ENCODE measurements at regions not wholly inside any gene's neighbourhood (a gene's known extent, or its start where the extent isn't known, plus 50 kb on each side); places are given as distances from the start of the nearest gene placed in this dataset.
"Not testable (repeated sequence)": the region's sequence is repeated elsewhere in the genome, so short reads cannot be mapped to it uniquely, and the experiment has no call there.

DNA sequence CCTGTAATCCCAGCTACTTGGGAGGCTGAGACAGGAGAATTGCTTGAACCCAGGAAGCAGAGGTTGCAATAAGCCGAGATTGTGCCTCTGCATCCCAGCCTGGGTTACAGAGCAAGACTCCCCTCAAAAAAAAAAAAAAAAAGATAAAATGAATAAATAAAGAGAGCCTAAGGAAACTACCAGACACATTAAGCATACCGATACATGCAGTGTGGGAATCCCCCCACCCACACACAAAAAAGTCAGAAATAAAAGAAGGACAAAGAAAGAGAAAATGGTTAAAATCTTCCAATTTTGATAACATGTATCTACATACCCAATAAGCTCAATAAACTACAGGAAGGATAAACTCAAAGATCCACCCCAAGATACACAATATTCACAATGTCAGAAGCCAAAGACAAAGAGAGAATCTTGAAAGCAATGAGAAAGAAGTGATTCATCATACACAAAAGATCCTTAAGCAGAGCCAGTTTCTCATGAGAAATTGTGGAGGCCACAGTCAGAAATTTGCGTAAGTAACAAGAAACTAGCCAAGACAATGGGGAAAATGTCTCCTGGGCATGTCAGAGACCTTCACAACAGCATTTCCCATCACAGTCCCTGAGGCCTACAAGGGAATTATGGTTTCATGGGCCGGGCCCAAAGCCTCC, 1197.0 kb downstream of the AMY1C start:
- no peak for DNase-seq (ENCODE audit: low read depth, low spot score)

DNA sequence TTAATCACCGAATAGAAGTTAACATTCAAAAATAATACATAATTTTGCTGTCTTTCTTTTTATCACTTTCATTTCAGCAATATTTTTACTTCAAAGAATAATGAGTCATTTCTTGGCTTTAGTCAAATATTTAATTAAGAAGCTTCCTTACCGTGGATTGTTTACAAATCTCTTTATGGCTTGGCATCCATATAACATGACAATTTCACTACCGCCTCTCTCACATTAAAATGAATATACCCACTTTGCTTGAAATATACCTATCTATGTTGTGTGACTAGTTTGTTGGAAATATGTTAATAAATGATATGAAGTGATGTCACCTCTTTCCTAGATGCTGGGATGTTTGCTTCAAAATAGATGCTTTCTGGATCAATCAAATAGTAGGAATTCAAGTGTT, 1203.9 kb downstream of the AMY1C start:
- no peak for DNase-seq (ENCODE audit: low read depth, low spot score)

DNA sequence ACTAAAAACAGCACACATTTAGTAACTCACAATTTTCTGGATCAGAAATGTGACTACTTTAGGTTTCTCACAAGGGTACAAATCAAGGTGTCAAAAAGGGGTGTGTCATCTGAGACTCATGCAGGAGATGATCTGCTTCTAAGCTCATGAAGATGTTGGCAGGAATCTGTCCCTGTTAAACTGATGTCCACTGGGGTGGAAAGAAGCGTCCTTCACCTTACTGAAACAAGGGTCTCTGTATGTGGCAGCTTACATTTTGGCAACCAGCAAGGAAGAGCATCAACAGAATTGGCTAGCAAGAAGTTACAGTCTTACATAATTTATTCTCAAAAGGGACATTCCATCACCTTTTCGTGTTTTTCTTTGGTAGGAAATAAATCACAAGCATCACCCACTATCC, 1223.8 kb downstream of the AMY1C start:
- no peak for DNase-seq (ENCODE audit: low read depth, low spot score)

DNA sequence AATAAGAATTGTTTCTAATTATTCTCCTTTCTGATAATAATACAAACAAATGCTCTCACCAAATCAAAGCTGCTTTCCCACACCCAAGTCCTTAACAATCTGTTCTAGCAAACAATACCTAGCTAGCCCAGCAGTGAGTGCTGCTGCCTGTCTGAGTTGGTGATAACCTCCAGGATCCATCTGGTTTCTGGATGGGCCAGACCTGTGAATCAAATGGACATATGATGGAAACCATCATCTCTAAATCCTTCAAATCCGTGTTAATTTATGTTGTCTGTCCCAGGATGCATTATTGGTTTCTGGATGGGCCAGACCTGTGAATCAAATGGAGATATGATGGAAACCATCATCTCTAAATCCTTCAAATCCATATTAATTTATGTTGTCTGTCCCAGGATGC, 1230.0 kb downstream of the AMY1C start:
- no peak for DNase-seq (ENCODE audit: low read depth, low spot score)

DNA sequence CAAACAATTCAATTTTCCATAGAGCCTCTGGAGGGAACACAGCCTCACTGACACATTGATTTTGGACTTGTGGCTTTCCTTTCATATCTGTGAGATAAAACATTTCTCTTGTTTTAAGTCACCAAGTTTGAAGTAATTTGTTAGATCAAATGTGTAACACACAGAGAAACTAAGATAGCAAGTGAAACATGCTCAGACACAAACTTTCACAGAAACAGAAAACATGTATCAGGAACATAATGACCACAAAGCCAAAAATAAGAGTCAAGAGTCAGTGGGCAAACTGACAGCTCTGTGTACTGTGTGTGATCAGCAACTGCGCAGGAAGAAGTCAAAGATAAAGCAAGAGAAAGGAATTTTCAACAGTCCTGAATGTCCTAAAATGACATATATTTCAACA, 1237.5 kb downstream of the AMY1C start:
- DNase-seq (ENCODE audit: low read depth, low spot score) = no peak

DNA sequence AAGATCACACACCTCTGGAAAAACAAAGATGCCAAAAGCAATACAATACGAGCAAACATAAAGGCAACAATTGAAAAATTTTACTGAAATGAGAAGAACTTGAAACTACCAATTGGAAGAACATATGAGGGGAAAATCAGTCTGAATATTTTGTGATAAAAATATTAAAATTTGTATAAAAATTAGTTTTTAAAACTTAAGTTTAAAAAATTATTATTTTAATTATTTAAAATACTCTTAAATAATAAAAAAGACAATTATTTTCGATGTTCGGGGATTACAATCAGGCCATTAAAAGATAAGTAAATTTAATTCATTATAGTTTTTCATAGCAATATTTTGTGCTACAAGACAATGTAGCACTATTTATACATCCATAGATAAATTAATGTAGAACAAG, 1239.3 kb downstream of the AMY1C start:
- DNase-seq (ENCODE audit: low read depth, low spot score) = no peak

DNA sequence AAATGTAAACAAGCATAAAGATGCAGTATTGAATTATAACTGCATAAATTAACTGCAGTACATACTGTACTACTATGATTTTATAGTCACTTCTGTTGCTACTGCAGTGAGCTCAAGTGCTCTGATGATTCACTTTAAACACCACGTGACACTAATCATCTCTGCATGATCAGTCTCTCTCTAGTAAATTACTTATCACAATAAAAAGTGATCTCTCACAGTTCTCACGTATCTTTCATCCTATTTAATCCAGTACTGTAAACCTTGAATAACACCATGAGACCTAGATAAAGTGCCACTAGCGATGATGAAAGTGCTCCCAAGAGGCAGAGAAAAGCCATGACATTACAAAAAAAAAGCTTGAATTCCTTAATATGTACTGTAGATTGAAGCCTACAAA, 1242.0 kb downstream of the AMY1C start:
- no peak for DNase-seq (ENCODE audit: low read depth, low spot score)

DNA sequence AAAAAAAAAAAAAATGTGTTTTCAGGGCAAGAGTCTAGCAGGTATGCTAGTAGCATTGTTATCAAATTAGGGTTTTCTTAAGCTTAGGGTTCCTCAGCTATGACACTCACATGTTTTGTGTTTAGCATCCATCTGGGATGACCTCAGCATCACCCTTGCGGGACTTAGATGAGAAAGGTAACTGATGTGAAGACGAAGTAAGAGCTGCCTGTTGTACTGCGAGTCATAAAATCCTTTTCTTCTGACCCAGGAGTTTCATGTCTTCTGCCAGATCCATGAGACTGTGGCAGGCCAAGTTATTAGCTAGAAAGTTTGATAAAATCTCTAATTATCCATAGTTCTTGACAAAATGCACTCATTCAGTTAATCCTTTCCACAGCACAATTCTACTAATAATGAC, 1251.1 kb downstream of the AMY1C start:
- DNase-seq (ENCODE audit: low read depth, low spot score) = no peak

DNA sequence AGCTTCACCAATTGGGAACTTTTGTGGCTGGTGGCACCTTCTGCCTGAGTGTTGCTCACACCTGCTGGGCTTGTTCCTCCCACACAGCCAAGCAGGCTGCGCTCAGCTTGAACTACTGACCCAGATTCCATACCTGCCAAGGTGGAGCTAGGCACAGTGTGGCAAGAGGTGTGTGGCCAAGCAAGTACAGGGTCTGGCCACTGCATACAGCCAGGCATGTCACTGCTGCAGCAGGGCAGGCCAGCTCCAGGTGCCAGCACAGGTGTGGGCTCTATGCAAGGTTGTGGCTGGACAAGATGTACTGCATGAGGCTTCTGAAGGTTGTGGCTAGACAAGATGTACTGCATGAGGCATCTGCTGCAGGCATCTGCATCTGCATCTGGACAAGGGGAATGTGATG, 1254.8 kb downstream of the AMY1C start:
- no peak for DNase-seq (ENCODE audit: low read depth, low spot score)

DNA sequence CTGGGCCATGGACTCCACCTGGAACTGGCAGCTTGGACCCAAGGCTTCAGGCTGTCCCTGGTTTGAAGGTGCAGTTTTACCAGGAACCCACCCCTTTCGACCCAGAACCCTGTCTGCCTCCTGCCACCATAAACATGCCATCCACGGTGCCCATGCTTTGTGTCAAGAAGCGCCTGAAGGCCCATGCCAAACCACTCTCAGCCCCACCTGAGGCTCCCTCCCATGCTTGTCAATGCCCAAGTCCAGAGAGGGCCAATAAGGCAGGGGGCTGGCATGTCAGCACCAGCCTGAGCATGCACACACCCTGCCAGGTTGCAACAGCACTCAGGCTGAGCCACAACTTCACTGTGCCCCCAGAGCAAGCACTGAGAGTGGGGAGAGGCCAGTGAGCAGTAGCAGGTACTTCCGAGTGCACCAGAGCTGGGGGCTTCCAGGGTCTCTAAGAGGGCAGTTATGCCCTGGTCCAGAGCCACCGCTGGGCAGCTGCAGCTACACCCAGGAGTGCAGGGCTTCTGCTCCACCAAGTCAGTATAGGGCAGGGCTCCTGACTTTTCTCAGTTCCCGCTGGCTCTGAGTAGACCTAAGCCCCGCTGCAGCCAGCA, 1256.0 kb downstream of the AMY1C start:
- DNase-seq (ENCODE audit: low read depth, low spot score) = no peak

DNA sequence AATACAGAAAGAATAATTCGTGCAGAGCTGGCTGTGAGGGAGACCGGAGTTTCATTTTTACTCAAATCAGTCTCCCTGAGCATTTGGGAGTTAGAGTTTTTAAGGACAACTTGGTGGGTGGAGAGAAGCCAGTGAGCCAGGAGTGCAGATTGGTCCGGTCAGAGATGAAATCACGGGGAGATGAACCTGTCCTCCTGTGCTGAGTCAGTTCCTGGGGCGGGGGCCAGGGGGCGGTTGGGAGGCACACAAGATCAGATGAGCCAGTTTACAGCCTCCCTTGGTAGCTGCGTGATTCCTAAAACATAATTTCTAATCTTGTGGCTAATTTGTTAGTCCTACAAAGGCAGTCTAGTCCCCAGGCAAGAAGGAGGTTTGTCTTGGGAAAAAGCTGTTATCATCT, 1267.9 kb downstream of the AMY1C start:
- DNase-seq (ENCODE audit: low read depth, low spot score) = no peak

DNA sequence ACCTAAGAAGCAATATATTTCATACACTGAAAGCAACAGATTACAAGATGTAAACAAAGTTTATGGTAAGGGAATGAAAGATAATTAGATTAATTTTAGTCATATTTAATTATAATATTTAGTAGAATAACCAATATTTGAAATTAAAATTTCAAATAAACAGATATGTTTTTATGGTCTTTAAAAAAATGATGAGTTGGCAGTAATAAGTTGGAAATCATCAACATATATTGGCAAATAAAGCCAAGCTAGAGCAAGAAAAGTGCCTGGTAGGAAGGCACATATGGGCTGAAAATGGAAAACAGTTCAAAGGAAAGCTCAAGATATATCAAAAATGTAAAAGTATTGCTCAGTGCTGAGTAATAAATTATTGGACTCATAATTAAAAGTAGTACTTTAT, 1274.0 kb downstream of the AMY1C start:
- no peak for DNase-seq (ENCODE audit: low read depth, low spot score)

DNA sequence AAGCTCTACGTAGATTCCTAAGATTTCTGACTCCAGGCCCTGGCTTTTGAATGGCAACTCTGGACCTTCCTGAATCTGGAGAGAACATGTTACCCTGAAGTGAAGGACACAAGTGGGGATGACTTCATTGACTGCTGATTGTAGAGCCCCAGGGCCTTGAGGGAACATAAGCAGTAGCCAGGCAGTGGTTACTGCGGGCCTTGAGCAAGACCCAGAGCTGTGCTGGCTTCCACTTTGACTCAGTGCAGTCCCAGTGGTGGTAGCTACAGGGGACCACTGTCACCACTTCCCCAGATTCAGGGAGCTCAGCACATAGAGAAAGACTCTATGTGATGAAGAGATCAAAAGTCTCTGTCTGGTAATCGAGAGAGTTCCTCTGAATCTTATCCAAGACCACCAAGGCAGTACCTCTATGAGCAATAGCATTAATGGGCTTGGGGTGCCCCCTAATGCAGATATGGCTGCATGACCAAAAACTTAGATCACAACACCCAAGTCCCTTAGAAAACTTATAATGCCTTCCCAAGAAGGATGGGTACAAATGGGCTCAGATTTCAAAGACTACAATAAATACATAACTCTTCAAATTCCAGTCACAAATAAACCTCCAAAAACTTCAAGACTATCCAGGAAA, 1278.3 kb downstream of the AMY1C start:
- no peak for DNase-seq (ENCODE audit: low read depth, low spot score)

DNA sequence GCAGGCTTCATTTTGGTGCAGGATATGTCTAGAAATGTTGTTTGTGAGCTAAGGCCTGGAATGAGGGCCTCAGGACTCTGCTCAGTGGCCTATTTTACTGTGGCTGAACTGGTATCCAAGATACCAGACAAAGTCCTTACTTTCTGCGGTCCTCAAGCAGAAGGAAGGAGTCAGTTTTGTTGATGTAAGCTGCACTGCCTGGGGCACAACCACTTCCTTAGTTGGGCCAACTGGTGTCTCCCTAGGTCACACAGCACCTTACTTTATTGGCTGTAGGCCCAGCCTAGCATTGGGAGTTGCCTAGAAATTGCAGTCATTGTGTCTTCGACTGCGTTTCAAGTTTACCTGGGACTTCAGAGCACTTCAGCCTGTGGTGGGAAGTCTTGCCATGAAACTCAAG, 1322.7 kb downstream of the AMY1C start:
- no peak for DNase-seq (ENCODE audit: low read depth, low spot score)

DNA sequence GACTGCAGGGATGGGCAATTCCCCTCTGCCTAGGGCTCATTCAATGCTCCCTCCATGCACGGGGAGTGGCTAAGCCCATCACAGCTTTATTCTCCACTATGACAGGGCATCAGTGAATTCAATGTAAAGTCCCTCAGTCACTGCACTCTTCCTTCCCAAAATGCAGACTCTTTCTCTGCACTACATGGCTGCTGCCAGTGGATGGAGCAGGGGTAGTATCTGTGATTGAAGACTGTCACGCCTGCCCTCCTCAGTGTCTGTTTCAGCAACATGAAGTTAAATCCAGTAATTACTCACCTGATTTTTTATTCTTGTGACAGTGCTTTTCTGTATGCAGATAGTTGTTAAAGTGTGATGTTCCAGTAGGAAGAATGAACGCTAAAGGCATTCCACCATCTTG, 1323.2 kb downstream of the AMY1C start:
- DNase-seq (ENCODE audit: low read depth, low spot score) = no peak

DNA sequence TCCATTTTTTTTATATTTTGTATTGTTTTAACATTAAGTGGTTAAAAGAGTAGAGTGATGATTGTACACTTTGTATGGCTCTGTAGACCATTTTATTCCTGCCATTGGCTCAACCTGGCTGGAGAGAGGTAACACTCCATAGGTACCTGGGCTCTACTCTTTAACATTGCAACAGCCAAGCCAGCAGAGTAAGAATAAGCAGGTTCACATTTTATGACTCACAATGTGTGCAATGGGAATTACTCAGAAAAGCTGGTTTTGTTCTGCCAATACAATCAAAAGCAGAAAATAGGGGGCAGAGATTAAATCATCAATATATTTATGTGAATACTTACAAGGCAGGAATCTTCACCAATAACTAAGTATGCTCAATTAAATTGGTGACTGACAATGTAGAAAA, 1324.0 kb downstream of the AMY1C start:
- no peak for DNase-seq (ENCODE audit: low read depth, low spot score)

DNA sequence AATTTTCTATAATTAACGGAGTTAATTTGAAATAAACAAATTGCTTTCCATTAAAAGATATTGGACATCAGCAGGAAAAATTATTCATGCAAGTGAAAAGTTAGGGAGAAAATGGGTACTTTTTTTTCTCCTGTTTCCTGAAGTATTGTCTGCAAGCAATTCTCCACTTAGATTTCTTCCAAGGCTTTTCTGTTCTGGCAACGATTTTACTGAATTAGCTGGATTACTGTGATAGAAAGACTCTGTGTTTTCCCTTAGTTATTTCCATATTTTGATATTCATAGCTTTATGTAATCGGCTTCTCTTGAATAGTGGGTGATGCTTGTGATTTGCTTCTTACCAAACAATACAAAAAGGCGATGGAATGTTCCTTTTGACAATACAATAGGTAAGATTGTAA, 1333.9 kb downstream of the AMY1C start:
- no peak for DNase-seq (ENCODE audit: low read depth, low spot score)

DNA sequence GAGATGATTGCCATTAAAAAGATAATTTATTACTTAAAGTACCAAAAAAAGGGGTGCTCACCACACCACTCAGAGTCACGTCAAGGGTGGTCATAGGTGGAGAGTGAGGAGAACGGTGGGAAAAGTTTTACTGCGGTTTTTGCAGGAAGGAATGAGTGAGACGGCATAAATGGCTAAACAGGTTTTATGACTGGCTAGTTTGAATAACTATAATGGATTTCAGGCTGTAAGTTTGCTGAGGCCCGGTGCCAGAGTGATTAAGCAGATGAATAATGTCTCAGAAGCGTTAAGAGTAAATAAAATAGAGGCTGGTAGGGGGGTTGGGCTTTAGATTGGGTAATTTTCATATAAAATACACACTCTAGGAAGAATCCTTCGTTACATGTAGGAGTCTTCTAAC, 1337.8 kb downstream of the AMY1C start:
- DNase-seq (ENCODE audit: low read depth, low spot score) = no peak

DNA sequence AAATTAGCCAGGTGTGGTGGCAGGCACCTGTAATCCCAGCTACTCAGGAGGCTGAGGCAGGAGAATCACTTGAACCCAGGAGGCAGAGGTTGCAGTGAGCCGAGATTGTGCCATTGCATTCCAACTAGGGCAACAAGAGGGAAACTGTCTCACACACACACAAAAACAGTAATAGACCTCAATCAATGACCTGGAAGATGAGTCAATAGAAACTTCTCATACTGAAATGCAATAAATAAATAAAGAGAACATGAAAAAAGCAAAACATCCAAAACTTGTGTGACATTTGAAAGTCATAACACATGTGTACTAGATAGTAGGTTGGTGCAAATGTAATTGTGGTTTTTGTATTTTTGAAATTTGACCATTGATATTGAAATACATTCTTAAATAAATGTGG, 1338.5 kb downstream of the AMY1C start:
- DNase-seq (ENCODE audit: low read depth, low spot score) = no peak

DNA sequence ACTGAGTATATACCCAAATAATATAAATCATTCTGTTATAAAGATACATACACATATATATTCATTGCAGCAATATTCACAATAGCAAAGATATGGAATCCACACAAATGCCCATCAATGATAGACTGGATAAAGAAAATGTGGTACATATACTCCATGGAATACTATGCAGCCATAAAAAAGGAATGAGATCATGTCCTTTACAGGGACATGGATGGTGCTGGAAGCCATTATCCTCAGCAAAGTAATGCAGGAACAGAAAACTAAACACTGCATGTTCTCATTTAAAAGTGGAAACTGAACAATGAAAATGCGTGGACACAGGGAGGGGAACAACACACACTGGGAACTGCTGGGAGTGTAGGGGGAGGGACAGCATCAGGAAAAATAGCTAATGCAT, 1344.2 kb downstream of the AMY1C start:
- DNase-seq (ENCODE audit: low read depth, low spot score) = not testable (repeated sequence)

DNA sequence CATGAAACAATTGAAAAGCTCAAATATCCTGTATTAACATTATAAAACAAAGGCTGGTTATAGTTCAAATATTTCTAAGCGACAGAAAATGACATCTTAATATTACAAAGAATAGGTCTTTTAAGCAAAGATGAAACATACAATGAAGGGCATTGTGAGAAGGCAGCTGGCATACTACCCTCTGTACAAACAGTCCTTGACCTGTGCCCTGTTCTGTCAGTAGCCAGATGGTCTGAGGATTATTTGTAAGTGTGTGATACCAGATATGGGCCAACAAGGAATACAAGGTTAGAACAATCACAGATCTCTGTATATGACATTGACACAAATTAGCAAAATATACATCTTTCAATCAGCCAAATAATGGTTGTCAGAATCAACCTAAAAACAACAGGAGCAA, 1350.4 kb downstream of the AMY1C start:
- no peak for DNase-seq (ENCODE audit: low read depth, low spot score)

DNA sequence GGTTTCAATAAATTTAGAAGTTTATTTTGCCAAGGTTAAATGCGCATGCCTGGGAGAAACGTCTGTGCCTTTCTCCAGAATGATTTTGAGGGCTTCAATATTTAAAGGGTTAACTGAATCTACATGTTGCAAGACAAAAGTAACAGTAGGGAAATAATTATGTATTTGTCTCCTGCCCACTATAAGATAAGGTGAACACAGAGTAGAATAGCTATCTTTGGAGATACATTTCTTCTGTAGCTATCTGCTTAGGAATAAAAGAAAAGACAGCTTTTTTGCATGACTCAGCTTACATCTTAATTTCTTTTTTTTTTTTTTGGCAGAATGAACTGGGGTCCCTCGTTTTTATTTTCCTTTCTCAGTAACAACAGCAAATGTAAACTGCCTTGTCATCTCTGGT, 1351.6 kb downstream of the AMY1C start:
- no peak for DNase-seq (ENCODE audit: low read depth, low spot score)

DNA sequence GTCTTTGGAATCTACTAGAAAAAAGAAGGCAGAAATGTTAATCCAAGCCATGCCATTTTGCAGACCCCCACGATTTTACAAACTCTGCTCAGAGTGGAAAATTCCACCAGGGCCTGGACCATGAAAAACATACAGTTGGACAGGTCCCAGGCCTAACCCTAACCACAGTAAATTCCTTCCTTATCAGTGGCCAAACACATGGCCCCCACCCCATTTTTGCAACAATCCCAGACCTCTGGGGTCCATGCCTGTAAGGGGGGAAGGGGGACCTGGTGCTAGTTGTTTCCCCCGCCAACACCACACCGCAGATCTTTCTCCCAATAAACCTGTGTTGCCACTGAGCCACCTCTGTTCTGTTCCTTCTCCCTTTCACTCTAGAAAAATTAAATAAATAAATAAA, 1352.7 kb downstream of the AMY1C start:
- DNase-seq (ENCODE audit: low read depth, low spot score) = no peak

DNA sequence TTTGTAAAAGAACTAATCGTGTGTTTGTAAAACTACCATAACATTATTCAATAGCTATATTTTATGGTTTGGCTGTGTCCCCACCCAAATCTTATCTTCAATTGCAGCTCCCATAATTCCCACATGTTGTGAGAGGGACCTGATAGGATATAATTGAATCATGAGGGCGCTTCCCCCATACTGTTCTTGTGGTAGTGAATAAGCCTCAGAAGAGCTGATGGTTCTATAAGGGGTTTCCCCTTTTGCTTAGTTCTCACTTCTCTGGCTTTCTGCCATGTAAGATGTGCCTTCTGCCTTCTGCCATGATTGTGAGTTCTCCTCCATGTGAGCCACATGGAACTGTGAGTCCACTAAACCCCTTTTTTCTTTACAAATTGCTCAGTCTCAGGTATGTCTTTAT, 1372.3 kb downstream of the AMY1C start:
- no peak for DNase-seq (ENCODE audit: low read depth, low spot score)
